ENCODE measurements at regions not wholly inside any gene's neighbourhood (a gene's known extent, or its start where the extent isn't known, plus 50 kb on each side); places are given as distances from the start of the nearest gene placed in this dataset.

- TF ChIP-seq CHD7 (IDR thresholded peaks at IDR 0.05; ENCODE audit: insufficient replicate concordance, low read length): no peak
- no peak for TF ChIP-seq KDM4A (IDR thresholded peaks at IDR 0.05; ENCODE audit: low read depth, low read length, severe bottlenecking)
- no peak for TF ChIP-seq CBX8 (IDR thresholded peaks at IDR 0.05; ENCODE audit: borderline replicate concordance, low read depth, low read length)
- TF ChIP-seq NRF1 (IDR thresholded peaks at IDR 0.05; ENCODE audit: low read depth, low read length): no peak
- no peak for TF ChIP-seq ASH2L (IDR thresholded peaks at IDR 0.05; ENCODE audit: low read length)
- TF ChIP-seq SP2 (IDR thresholded peaks at IDR 0.05; ENCODE audit: low read length): no peak
- TF ChIP-seq SP1 (IDR thresholded peaks at IDR 0.05; ENCODE audit: low read depth, low read length): no peak
- TF ChIP-seq BRCA1 (IDR thresholded peaks at IDR 0.05; ENCODE audit: low read depth, low read length): no peak
- no peak for TF ChIP-seq JUND (IDR thresholded peaks at IDR 0.05; ENCODE audit: low read length)
- TF ChIP-seq POU5F1 (IDR thresholded peaks at IDR 0.05; ENCODE audit: low read depth, low read length): no peak
- TF ChIP-seq SRF (IDR thresholded peaks at IDR 0.05; ENCODE audit: low read depth, low read length): no peak
These were observed 1144.9 kb upstream of the EYS start (continued) for GRCh38 chr6:66851930-66852329.

Data from H1 (cell line).